Common myeloid progenitor, CD34-positive (primary cell): ENCODE measurements at regions not wholly inside any gene's neighbourhood (a gene's known extent, or its start where the extent isn't known, plus 50 kb on each side); places are given as distances from the start of the nearest gene placed in this dataset.

Experiments used
- CTCF ChIA-PET: fragments of 350-600 bp; sonication (Branson Sonifier 250); formaldehyde crosslinking; loops from one replicate; lab custom pipeline; 2021; ENCODE audit warnings: antibody characterized with exemption; lab: Charles Lee
- POLR2A ChIA-PET: fragments of 350-600 bp; sonication (Branson Sonifier 250); formaldehyde crosslinking; loops from one replicate; lab custom pipeline; 2021; ENCODE audit warnings: antibody characterized with exemption; lab: Charles Lee
- DNase-seq, 3 donors: peaks; one replicate each; pipeline versions ENCODE4 v3.0.0 to v3.0.0-alpha.2; 2013
- H3K27ac ChIP-seq, 2 experiments: 1 replicate in 1 of 2; 2 replicates in 1 of 2; pipeline ENCODE4 v1.7.0; 2013; ENCODE audit warnings: inconsistent platforms in 2 of 2, low read length in 2 of 2, mild to moderate bottlenecking in 2 of 2, low read depth in 1 of 2, moderate library complexity in 1 of 2; ENCODE audit not compliant: severe bottlenecking in 2 of 2, insufficient read depth in 1 of 2, poor library complexity in 1 of 2
- H3K27me3 ChIP-seq, 5 experiments: replicated peaks in 2 of 5; 1 replicate in 3 of 5; 2 replicates in 2 of 5; pipeline versions ENCODE4 v1.6.1 to v1.7.0; 2013; ENCODE audit warnings: low read length in 4 of 5, mild to moderate bottlenecking in 2 of 5, moderate library complexity in 2 of 5, inconsistent platforms in 1 of 5; ENCODE audit not compliant: insufficient read depth in 5 of 5, control insufficient read depth in 4 of 5
- H3K36me3 ChIP-seq, 4 experiments: 1 replicate in 2 of 4; 2 replicates in 2 of 4; pipeline versions ENCODE4 v1.6.1 to v1.7.0; 2013; ENCODE audit warnings: low read length in 3 of 4, control low read depth in 1 of 4, mild to moderate bottlenecking in 1 of 4; ENCODE audit not compliant: control insufficient read depth in 4 of 4, insufficient read depth in 4 of 4
- H3K4me1 ChIP-seq, 4 experiments: 1 replicate in 3 of 4; 2 replicates in 1 of 4; pipeline versions ENCODE4 v1.6.1 to v1.7.1; 2013; ENCODE audit warnings: low read length in 3 of 4, mild to moderate bottlenecking in 3 of 4, control low read depth in 1 of 4, inconsistent platforms in 1 of 4, moderate library complexity in 1 of 4; ENCODE audit not compliant: control insufficient read depth in 4 of 4, insufficient read depth in 4 of 4; ENCODE audit errors: control extremely low read depth in 1 of 4
- H3K4me3 ChIP-seq, 7 experiments: 1 replicate in 4 of 7; 2 replicates in 3 of 7; pipeline versions ENCODE4 v1.5.1 to v1.7.0; 2013; ENCODE audit warnings: mild to moderate bottlenecking in 7 of 7, low read length in 6 of 7, moderate library complexity in 6 of 7, inconsistent platforms in 2 of 7, low read depth in 2 of 7, control low read depth in 1 of 7; ENCODE audit not compliant: insufficient read depth in 4 of 7, control insufficient read depth in 1 of 7; ENCODE audit errors: extremely low read depth in 1 of 7
- H3K9me3 ChIP-seq, 5 experiments: 1 replicate in 4 of 5; 2 replicates in 1 of 5; pipeline versions ENCODE4 v1.6.1 to v1.7.1; 2013; ENCODE audit warnings: low read length in 4 of 5, mild to moderate bottlenecking in 2 of 5, inconsistent platforms in 1 of 5, low read depth in 1 of 5, moderate library complexity in 1 of 5; ENCODE audit not compliant: control insufficient read depth in 4 of 5, insufficient read depth in 2 of 5; ENCODE audit errors: control extremely low read depth in 1 of 5
- WGBS: methylation state at CpG from one replicate; pipeline ENCODE4 v1.1.5; 2013; ENCODE audit not compliant: insufficient coverage; 5-methylcytosine and 5-hydroxymethylcytosine counted together

- no peak overlapping the region for H3K27ac ChIP-seq
- CTCF ChIA-PET: interaction anchor here (0.9 kb wide), 2 partner anchors 9 kb away, joined by 3 read pairs; no protein-coding TSS in a partner anchor
- WGBS: 41% methylated on average over 6 of the region's 10 CpGs
- POLR2A ChIA-PET: no interaction called here
- no peaks in the 10 kb centered on the region for H3K36me3 ChIP-seq
- H3K27me3 ChIP-seq: peaks cover 4 to 49% (median 18%) of the 10 kb centered on the region in 5 experiments
- DNase-seq: no peak
- no peaks in the 10 kb centered on the region for H3K9me3 ChIP-seq
- no peak overlapping the region for H3K4me3 ChIP-seq
- peaks cover 0 to 3% (median under 1%) of the 10 kb centered on the region in 4 experiments for H3K4me1 ChIP-seq
Observed at GRCh38 chr2:206212673-206213513, 53.2 kb downstream of the EEF1B2 start.

- no peak overlapping the region for H3K27ac ChIP-seq
- H3K36me3 ChIP-seq: no peaks in the 10 kb centered on the region
- no peak overlapping the region for H3K4me3 ChIP-seq
- no peak for DNase-seq
- WGBS: 19% methylated on average over 2 of the region's 4 CpGs
- peaks cover 4 to 55% (median 18%) of the 10 kb centered on the region in 5 experiments for H3K27me3 ChIP-seq
- ChIA-PET CTCF (no interaction called here), POLR2A (interaction anchor here (0.6 kb wide), 1 partner anchor 1290 kb away, joined by 3 read pairs; no protein-coding TSS in a partner anchor)
- no peaks in the 10 kb centered on the region for H3K9me3 ChIP-seq
- peaks cover 0 to 3% (median under 1%) of the 10 kb centered on the region in 4 experiments for H3K4me1 ChIP-seq
Observed at GRCh38 chr2:206213514-206213845, 53.8 kb downstream of the EEF1B2 start.

- peaks cover 7 to 56% (median 13%) of the 10 kb centered on the region in 5 experiments for H3K27me3 ChIP-seq
- H3K36me3 ChIP-seq: no peaks in the 10 kb centered on the region
- 19% methylated on average over 2 of the region's 5 CpGs for WGBS
- peaks cover 0 to 10% (median 3%) of the 10 kb centered on the region in 5 experiments for H3K9me3 ChIP-seq
- H3K27ac ChIP-seq: no peak overlapping the region
- H3K4me3 ChIP-seq: no peak overlapping the region
- POLR2A ChIA-PET: no interaction called here
- CTCF ChIA-PET: no interaction called here
- peaks cover 0 to 3% (median under 1%) of the 10 kb centered on the region in 4 experiments for H3K4me1 ChIP-seq
- DNase-seq: no peak
Observed at GRCh38 chr2:206217166-206217565, 57.3 kb upstream of the ZDBF2 start.

GRCh38 chr2:206217743-206218142, 56.7 kb upstream of the ZDBF2 start:
- H3K36me3 ChIP-seq: no peaks in the 10 kb centered on the region
- WGBS: 0% methylated on average over 3 of the region's 6 CpGs
- peaks cover 7 to 52% (median 9%) of the 10 kb centered on the region in 5 experiments for H3K27me3 ChIP-seq
- H3K9me3 ChIP-seq: peaks cover 0 to 10% (median 3%) of the 10 kb centered on the region in 5 experiments
- no peak overlapping the region for H3K4me3 ChIP-seq
- ChIA-PET CTCF (interaction anchor here (1.0 to 1.3 kb wide), 2 partner anchors 27 to 42 kb away, joined by 3 to 4 read pairs; no protein-coding TSS in a partner anchor), POLR2A (no interaction called here)
- DNase-seq: peak in 2 of 3 donors; percentile 29
- H3K27ac ChIP-seq: no peak overlapping the region
- H3K4me1 ChIP-seq: peaks cover 0 to 3% (median under 1%) of the 10 kb centered on the region in 4 experiments

- H3K4me1 ChIP-seq: peaks cover 0 to 3% (median under 1%) of the 10 kb centered on the region in 4 experiments
- no peak overlapping the region for H3K4me3 ChIP-seq
- no peak for DNase-seq
- no peak overlapping the region for H3K27ac ChIP-seq
- WGBS: 88% methylated on average over 4 of the region's 4 CpGs
- ChIA-PET POLR2A (no interaction called here), CTCF (interaction anchor here (1.0 to 1.6 kb wide), 3 partner anchors 25 to 41 kb away, joined by 3 to 4 read pairs (median 4); no protein-coding TSS in a partner anchor)
- peaks cover 0 to 10% (median 3%) of the 10 kb centered on the region in 5 experiments for H3K9me3 ChIP-seq
- no peaks in the 10 kb centered on the region for H3K36me3 ChIP-seq
- peaks cover 7 to 48% (median 9%) of the 10 kb centered on the region in 5 experiments for H3K27me3 ChIP-seq
Observed at GRCh38 chr2:206218156-206218555, 56.3 kb upstream of the ZDBF2 start.

GRCh38 chr2:206218796-206219499, 55.5 kb upstream of the ZDBF2 start:
- H3K4me3 ChIP-seq: no peak overlapping the region
- DNase-seq: peak; percentile 22 to 75 (median 70)
- peaks cover 0 to 10% (median 3%) of the 10 kb centered on the region in 5 experiments for H3K9me3 ChIP-seq
- POLR2A ChIA-PET: no interaction called here
- H3K4me1 ChIP-seq: peaks cover 0 to 3% (median under 1%) of the 10 kb centered on the region in 4 experiments
- H3K36me3 ChIP-seq: no peaks in the 10 kb centered on the region
- no peak overlapping the region for H3K27ac ChIP-seq
- H3K27me3 ChIP-seq: peaks cover 7 to 44% (median 12%) of the 10 kb centered on the region in 5 experiments
- CTCF ChIA-PET: interaction anchor here (1.3 to 1.6 kb wide), 2 partner anchors 24 to 41 kb away, joined by 4 read pairs; no protein-coding TSS in a partner anchor
- no CpG with 5 or more reads among the region's 4 CpGs for WGBS
